ENCODE measurements at regions not wholly inside any gene's neighbourhood (a gene's known extent, or its start where the extent isn't known, plus 50 kb on each side); places are given as distances from the start of the nearest gene placed in this dataset.
A peak's percentile ranks its signal among the peaks of the same experiment; 100 is the strongest.

- H2BK120ac ChIP-seq (ENCODE audit: low read depth, low read length, poor library complexity, severe bottlenecking) = no peak overlapping the region
- no CpG with 5 or more reads among the region's 6 CpGs for WGBS (ENCODE audit: extremely low coverage, insufficient read length, low lambda C conversion rate)
- no peak overlapping the region for H3K23ac ChIP-seq (ENCODE audit: insufficient read length, low read depth, low read length)
- no peak overlapping the region for H3K9ac ChIP-seq (ENCODE audit: extremely low read depth, insufficient read length, low read length)
- no peak overlapping the region for H3K56ac ChIP-seq (ENCODE audit: insufficient read length, low read depth, low read length)
- H3K23me2 ChIP-seq (ENCODE audit: insufficient read length, low read depth, low read length, poor library complexity, severe bottlenecking) = no peaks in the 10 kb centered on the region
- H3K4me1 ChIP-seq (ENCODE audit: insufficient read depth, low read length) = no peaks in the 10 kb centered on the region; the same call in 1 of the 2 replicates
- Mint-ChIP-seq H3K4me3 (no peak overlapping the region), H3K9me3 (peaks cover 2% of the 10 kb centered on the region in 2 experiments; a peak in 1 of 5 replicates), H3K4me1 (peaks cover 4 to 17% of the 10 kb centered on the region in 2 experiments; a peak in 3 of 4 replicates), H3K27ac (peak overlapping the region in 1 of 3 experiments; percentile 86; a peak in 1 of 7 replicates), H3K27me3 (ENCODE audit: low read depth) (peaks cover 2% of the 10 kb centered on the region), H3K36me3 (ENCODE audit: insufficient read depth in 1 of 3, low read depth in 3 of 3) (peaks cover 0 to 4% (median 0%) of the 10 kb centered on the region in 3 experiments; a peak in 3 of 7 replicates)
- no peaks in the 10 kb centered on the region for H4K20me1 ChIP-seq (ENCODE audit: control insufficient read depth, insufficient read depth, insufficient read length)
- no peak overlapping the region for H3K4me2 ChIP-seq (ENCODE audit: insufficient read depth, insufficient read length, low read length)
- H3K79me2 ChIP-seq (ENCODE audit: insufficient read depth, low read length) = no peaks in the 10 kb centered on the region
- no peak overlapping the region for H4K91ac ChIP-seq (ENCODE audit: insufficient read length, low read depth, low read length)
- no peak overlapping the region for H2AFZ ChIP-seq (ENCODE audit: low read length)
- H2BK20ac ChIP-seq (ENCODE audit: low read depth, low read length, poor library complexity, severe bottlenecking) = no peak overlapping the region
- H2AK5ac ChIP-seq (ENCODE audit: insufficient read length, low read length) = no peak overlapping the region
- no peaks in the 10 kb centered on the region for H3K9me3 ChIP-seq (ENCODE audit: control insufficient read depth, low read depth, low read length)
- H3K27me3 ChIP-seq (ENCODE audit: insufficient read depth, low read length) = no peaks in the 10 kb centered on the region
- DNase-seq = peak; percentile 36
- no peaks in the 10 kb centered on the region for H3K79me1 ChIP-seq (ENCODE audit: insufficient read depth, low read depth, low read length, poor library complexity, severe bottlenecking)
- no peak overlapping the region for H2BK12ac ChIP-seq (ENCODE audit: insufficient read length, low read depth, low read length)
- H3K18ac ChIP-seq (ENCODE audit: insufficient read length, low read depth, low read length) = no peak overlapping the region
- no peak overlapping the region for H3K14ac ChIP-seq (ENCODE audit: insufficient read depth, low read length)
- no peak for TF ChIP-seq CTCF (conservative IDR thresholded peaks at IDR 0.05)
- no peak overlapping the region for H4K5ac ChIP-seq (ENCODE audit: insufficient read length, low read depth, low read length)
- no peak overlapping the region for H2BK5ac ChIP-seq (ENCODE audit: insufficient read length, low read length)
- no peak overlapping the region for H4K8ac ChIP-seq (replicated peaks; ENCODE audit: insufficient read length, low read depth, low read length)
- H2BK15ac ChIP-seq (ENCODE audit: low read depth, low read length) = no peak overlapping the region
- no peak overlapping the region for H3T11ph ChIP-seq (ENCODE audit: low read length)
- H3K27ac ChIP-seq (ENCODE audit: insufficient read length, low read depth, low read length) = no peak overlapping the region
- H3K4ac ChIP-seq (ENCODE audit: low read depth, low read length) = no peak overlapping the region
These were observed 238.9 kb upstream of the NLRP1 start for GRCh38 chr17:5823219-5823618.
